ENCODE measurements at regions not wholly inside any gene's neighbourhood (a gene's known extent, or its start where the extent isn't known, plus 50 kb on each side); places are given as distances from the start of the nearest gene placed in this dataset.

GRCh38 chr18:73913505-73913904 is 234.1 kb downstream of the FBXO15 start:
- no peak for DNase-seq (ENCODE audit: low spot score)
- Histone ChIP-seq H3K27ac (no peak overlapping the region), H3K4me3 (no peak overlapping the region)
- TF ChIP-seq CTCF (IDR thresholded peaks at IDR 0.05) = no peak

GRCh38 chr18:73908323-73908722 is 239.3 kb downstream of the FBXO15 start:
- no peak for DNase-seq (ENCODE audit: low spot score)
- Histone ChIP-seq H3K27ac (no peak overlapping the region), H3K4me3 (no peak overlapping the region)
- TF ChIP-seq CTCF (IDR thresholded peaks at IDR 0.05) = no peak

- no peak for TF ChIP-seq CTCF (IDR thresholded peaks at IDR 0.05)
- Histone ChIP-seq H3K27ac (no peak overlapping the region), H3K4me3 (no peak overlapping the region)
- no peak for DNase-seq (ENCODE audit: low spot score)
Observed at GRCh38 chr18:73901566-73901965, 246.1 kb downstream of the FBXO15 start.

- H3K4me3 ChIP-seq = no peak overlapping the region
- no peak for TF ChIP-seq CTCF (IDR thresholded peaks at IDR 0.05)
- H3K27ac ChIP-seq = no peak overlapping the region
- DNase-seq (ENCODE audit: low spot score) = no peak
Observed at GRCh38 chr18:73901151-73901550, 246.5 kb downstream of the FBXO15 start.

- DNase-seq (ENCODE audit: low spot score) = no peak
- Histone ChIP-seq H3K4me3 (no peak overlapping the region), H3K27ac (no peak overlapping the region)
- TF ChIP-seq CTCF (IDR thresholded peaks at IDR 0.05) = no peak
Observed at GRCh38 chr18:73900106-73900835, 247.4 kb downstream of the FBXO15 start.

GRCh38 chr18:73897517-73897916 is 250.1 kb downstream of the FBXO15 start:
- no peak for DNase-seq (ENCODE audit: low spot score)
- no peak for TF ChIP-seq CTCF (IDR thresholded peaks at IDR 0.05)
- Histone ChIP-seq H3K27ac (no peak overlapping the region), H3K4me3 (no peak overlapping the region)

- no peak overlapping the region for H3K4me3 ChIP-seq
Observed at GRCh38 chr18:73896685-73897084, 250.9 kb downstream of the FBXO15 start.

More at GRCh38 chr18:73896685-73897084, 250.9 kb downstream of the FBXO15 start:
- no peak for TF ChIP-seq CTCF (IDR thresholded peaks at IDR 0.05)
- DNase-seq (ENCODE audit: low spot score) = no peak
- no peak overlapping the region for H3K27ac ChIP-seq

Measured in coronary artery (tissue), 2 donors.